Adipocyte (in vitro differentiated cells): ENCODE measurements at regions not wholly inside any gene's neighbourhood (a gene's known extent, or its start where the extent isn't known, plus 50 kb on each side); places are given as distances from the start of the nearest gene placed in this dataset.
"Not testable (repeated sequence)": the region's sequence is repeated elsewhere in the genome, so short reads cannot be mapped to it uniquely, and the experiment has no call there.

Source experiments
- DNase-seq: peaks from one replicate; pipeline ENCODE4 v3.0.0-alpha.2; 2015; ENCODE audit warnings: low read depth
- H3K27me3 ChIP-seq: replicated peaks from 2 replicates; pipeline ENCODE4 v1.7.0; 2013; ENCODE audit warnings: mild to moderate bottlenecking, low read length, moderate library complexity; ENCODE audit not compliant: control insufficient read depth, insufficient read depth
- H3K36me3 ChIP-seq: 2 replicates; pipeline ENCODE4 v1.7.0; 2013; ENCODE audit warnings: low read length, mild to moderate bottlenecking, moderate library complexity; ENCODE audit not compliant: control insufficient read depth, insufficient read depth, severe bottlenecking
- H3K4me1 ChIP-seq: 2 replicates; pipeline ENCODE4 v1.7.0; 2013; ENCODE audit warnings: mild to moderate bottlenecking, low read length, moderate library complexity; ENCODE audit not compliant: control insufficient read depth, insufficient read depth
- H3K4me3 ChIP-seq: 2 replicates; pipeline ENCODE4 v1.7.0; 2013; ENCODE audit warnings: mild to moderate bottlenecking, low read length, moderate library complexity
- H3K9ac ChIP-seq: 2 replicates; pipeline ENCODE4 v1.7.0; 2013; ENCODE audit warnings: mild to moderate bottlenecking, low read length, moderate library complexity
- H3K9me3 ChIP-seq: 2 replicates; pipeline ENCODE4 v1.7.0; 2013; ENCODE audit warnings: mild to moderate bottlenecking, low read length, moderate library complexity; ENCODE audit not compliant: control insufficient read depth

GRCh38 chr17:43314611-43315011 lies 80.8 kb upstream of the RNU2-1 start:
- no peaks in the 10 kb centered on the region for H3K9me3 ChIP-seq
- no peak overlapping the region for H3K9ac ChIP-seq
- H3K4me3 ChIP-seq = no peak overlapping the region
- no peak for DNase-seq
- no peaks in the 10 kb centered on the region for H3K36me3 ChIP-seq
- H3K4me1 ChIP-seq = no peaks in the 10 kb centered on the region
- no peaks in the 10 kb centered on the region for H3K27me3 ChIP-seq

GRCh38 chr17:43312011-43312410 lies 78.2 kb upstream of the RNU2-1 start:
- H3K9ac ChIP-seq = no peak overlapping the region
- H3K4me1 ChIP-seq = no peaks in the 10 kb centered on the region
- no peaks in the 10 kb centered on the region for H3K36me3 ChIP-seq
- H3K9me3 ChIP-seq = no peaks in the 10 kb centered on the region
- no peak for DNase-seq
- H3K4me3 ChIP-seq = no peak overlapping the region
- H3K27me3 ChIP-seq = no peaks in the 10 kb centered on the region

GRCh38 chr17:43309505-43310332 lies 75.9 kb upstream of the RNU2-1 start:
- no peaks in the 10 kb centered on the region for H3K4me1 ChIP-seq
- no peak overlapping the region for H3K4me3 ChIP-seq
- DNase-seq = no peak
- no peaks in the 10 kb centered on the region for H3K27me3 ChIP-seq
- H3K9ac ChIP-seq = no peak overlapping the region
- no peaks in the 10 kb centered on the region for H3K36me3 ChIP-seq
- no peaks in the 10 kb centered on the region for H3K9me3 ChIP-seq

GRCh38 chr17:43308999-43309398 lies 75.2 kb upstream of the RNU2-1 start:
- Histone ChIP-seq H3K27me3 (no peaks in the 10 kb centered on the region), H3K4me3 (no peak overlapping the region)
- DNase-seq = no peak

GRCh38 chr17:43304792-43305191 lies 71.0 kb upstream of the RNU2-1 start:
- H3K27me3 ChIP-seq, H3K4me1 ChIP-seq, H3K9me3 ChIP-seq, H3K4me3 ChIP-seq, H3K36me3 ChIP-seq, DNase-seq, H3K9ac ChIP-seq: not testable (repeated sequence)

More at GRCh38 chr17:43308999-43309398, 75.2 kb upstream of the RNU2-1 start:
- no peaks in the 10 kb centered on the region for H3K4me1 ChIP-seq
- no peaks in the 10 kb centered on the region for H3K9me3 ChIP-seq
- no peaks in the 10 kb centered on the region for H3K36me3 ChIP-seq
- no peak overlapping the region for H3K9ac ChIP-seq

- H3K27me3 ChIP-seq, H3K36me3 ChIP-seq, H3K9ac ChIP-seq, H3K4me3 ChIP-seq, H3K4me1 ChIP-seq, H3K9me3 ChIP-seq, DNase-seq: not testable (repeated sequence)
These were observed 69.3 kb upstream of the RNU2-1 start for GRCh38 chr17:43303049-43303448.

- H3K9me3 ChIP-seq, H3K27me3 ChIP-seq, H3K36me3 ChIP-seq, H3K4me3 ChIP-seq, DNase-seq, H3K9ac ChIP-seq, H3K4me1 ChIP-seq: not testable (repeated sequence)
These were observed 65.7 kb upstream of the RNU2-1 start for GRCh38 chr17:43299300-43300076.

- H3K4me3 ChIP-seq, H3K4me1 ChIP-seq, DNase-seq, H3K9ac ChIP-seq, H3K9me3 ChIP-seq, H3K27me3 ChIP-seq, H3K36me3 ChIP-seq: not testable (repeated sequence)
These were observed 55.9 kb upstream of the RNU2-1 start for GRCh38 chr17:43289670-43290069.

- H3K9ac ChIP-seq, H3K9me3 ChIP-seq, H3K27me3 ChIP-seq, H3K36me3 ChIP-seq, H3K4me3 ChIP-seq, DNase-seq, H3K4me1 ChIP-seq: not testable (repeated sequence)
These were observed 49.8 kb upstream of the RNU2-1 start for GRCh38 chr17:43283606-43284005.
